Astrocyte (in vitro differentiated cells and primary cell): ENCODE measurements at regions not wholly inside any gene's neighbourhood (a gene's known extent, or its start where the extent isn't known, plus 50 kb on each side); places are given as distances from the start of the nearest gene placed in this dataset.
A peak's percentile ranks its signal among the peaks of the same experiment; 100 is the strongest.

Experiments
- DNase-seq: peaks from one replicate; pipeline ENCODE4 v3.0.0-alpha.2; 2010; ENCODE audit warnings: low read depth
- FAIRE-seq: peaks from 2 replicates; lab custom pipeline; 2011; peaks lifted over from hg19 to GRCh38; lab: Jason Lieb, UNC
- H2AFZ ChIP-seq: 2 replicates; pipeline ENCODE4 v1.6.0; 2012; ENCODE audit warnings: low read depth, low read length, inconsistent platforms
- H3K27ac ChIP-seq: 2 replicates; pipeline ENCODE4 v1.5.1; 2011; ENCODE audit warnings: low read depth, low read length, inconsistent platforms
- H3K27me3 ChIP-seq: 2 replicates; pipeline ENCODE4 v1.6.0; 2011; ENCODE audit warnings: low read length, inconsistent platforms; ENCODE audit not compliant: insufficient read depth
- H3K36me3 ChIP-seq: 2 replicates; pipeline ENCODE4 v1.5.1; 2011; ENCODE audit warnings: low read length, inconsistent platforms; ENCODE audit not compliant: insufficient read depth
- H3K4me1 ChIP-seq: 2 replicates; pipeline ENCODE4 v1.5.1; 2011; ENCODE audit warnings: low read length, inconsistent platforms; ENCODE audit not compliant: insufficient read depth
- H3K4me2 ChIP-seq: 2 replicates; pipeline ENCODE4 v1.6.0; 2012; ENCODE audit warnings: low read length, inconsistent platforms
- H3K4me3 ChIP-seq: 2 replicates; pipeline ENCODE4 v1.5.1; 2011; ENCODE audit warnings: low read depth, mild to moderate bottlenecking, low read length, inconsistent platforms; ENCODE audit not compliant: insufficient read depth
- H3K79me2 ChIP-seq: 2 replicates; pipeline ENCODE4 v1.6.0; 2012; ENCODE audit warnings: mild to moderate bottlenecking, low read length, inconsistent platforms; ENCODE audit not compliant: insufficient read depth
- H3K9ac ChIP-seq: 2 replicates; pipeline ENCODE4 v1.6.0; 2012; ENCODE audit warnings: mild to moderate bottlenecking, low read length, inconsistent platforms
- H3K9me3 ChIP-seq: 2 replicates; pipeline ENCODE4 v1.5.1; 2012; ENCODE audit warnings: low read depth, mild to moderate bottlenecking, low read length, inconsistent platforms; ENCODE audit not compliant: insufficient read depth
- H4K20me1 ChIP-seq: 2 replicates; pipeline ENCODE4 v1.6.0; 2012; ENCODE audit warnings: low read length, inconsistent platforms; ENCODE audit not compliant: insufficient read depth
- H3K27ac Mint-ChIP-seq: one replicate; pipeline ENCODE4 v1.8.0; 2021; ENCODE audit warnings: mild to moderate bottlenecking, mixed read lengths; ENCODE audit not compliant: unreplicated experiment
- H3K27me3 Mint-ChIP-seq: one replicate; pipeline ENCODE4 v1.8.0; 2021; ENCODE audit warnings: low read depth, mixed read lengths; ENCODE audit not compliant: unreplicated experiment
- H3K36me3 Mint-ChIP-seq: one replicate; pipeline ENCODE4 v1.8.0; 2021; ENCODE audit warnings: low read depth, mixed read lengths; ENCODE audit not compliant: unreplicated experiment
- H3K4me1 Mint-ChIP-seq: one replicate; pipeline ENCODE4 v1.8.0; 2021; ENCODE audit warnings: low read depth, mixed read lengths; ENCODE audit not compliant: unreplicated experiment
- H3K4me3 Mint-ChIP-seq: one replicate; pipeline ENCODE4 v1.8.0; 2021; ENCODE audit warnings: mild to moderate bottlenecking, moderate library complexity, mixed read lengths; ENCODE audit not compliant: unreplicated experiment
- H3K9me3 Mint-ChIP-seq: one replicate; pipeline ENCODE4 v1.8.0; 2021; ENCODE audit warnings: mild to moderate bottlenecking, mixed read lengths; ENCODE audit not compliant: unreplicated experiment
- EZH2 ChIP-seq: IDR thresholded peaks from 2 replicates; pipeline ENCODE4 v1.6.1; 2012; ENCODE audit warnings: mild to moderate bottlenecking, low read length, inconsistent platforms; ENCODE audit not compliant: insufficient read depth
- TF ChIP-seq, protein P1 (sequence below): IDR thresholded peaks from 2 replicates; pipeline ENCODE4 v1.5.1; 2011; ENCODE audit warnings: low read depth, mild to moderate bottlenecking, inconsistent platforms, low read length, moderate library complexity; ENCODE audit not compliant: insufficient read depth

DNA sequence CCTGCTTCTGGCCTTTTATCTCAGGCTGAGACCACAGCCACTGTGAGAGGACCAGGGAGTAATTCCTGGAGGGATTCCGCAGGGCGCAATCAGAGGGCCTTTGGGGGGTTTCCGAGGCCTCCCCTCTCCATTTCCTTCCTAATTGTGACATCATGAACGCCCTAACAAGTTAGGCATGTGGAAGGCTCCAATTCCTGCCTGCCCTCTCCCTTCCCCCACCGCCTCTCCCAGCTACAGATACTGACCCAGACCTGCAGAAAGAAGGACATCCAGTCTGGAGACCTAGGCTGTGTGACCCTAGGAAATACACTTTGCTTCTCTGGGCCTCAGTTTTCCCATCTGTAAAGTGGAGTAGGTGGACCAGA is 637.9 kb downstream of the MED13L start:
- H4K20me1 ChIP-seq = no peaks in the 10 kb centered on the region

DNA sequence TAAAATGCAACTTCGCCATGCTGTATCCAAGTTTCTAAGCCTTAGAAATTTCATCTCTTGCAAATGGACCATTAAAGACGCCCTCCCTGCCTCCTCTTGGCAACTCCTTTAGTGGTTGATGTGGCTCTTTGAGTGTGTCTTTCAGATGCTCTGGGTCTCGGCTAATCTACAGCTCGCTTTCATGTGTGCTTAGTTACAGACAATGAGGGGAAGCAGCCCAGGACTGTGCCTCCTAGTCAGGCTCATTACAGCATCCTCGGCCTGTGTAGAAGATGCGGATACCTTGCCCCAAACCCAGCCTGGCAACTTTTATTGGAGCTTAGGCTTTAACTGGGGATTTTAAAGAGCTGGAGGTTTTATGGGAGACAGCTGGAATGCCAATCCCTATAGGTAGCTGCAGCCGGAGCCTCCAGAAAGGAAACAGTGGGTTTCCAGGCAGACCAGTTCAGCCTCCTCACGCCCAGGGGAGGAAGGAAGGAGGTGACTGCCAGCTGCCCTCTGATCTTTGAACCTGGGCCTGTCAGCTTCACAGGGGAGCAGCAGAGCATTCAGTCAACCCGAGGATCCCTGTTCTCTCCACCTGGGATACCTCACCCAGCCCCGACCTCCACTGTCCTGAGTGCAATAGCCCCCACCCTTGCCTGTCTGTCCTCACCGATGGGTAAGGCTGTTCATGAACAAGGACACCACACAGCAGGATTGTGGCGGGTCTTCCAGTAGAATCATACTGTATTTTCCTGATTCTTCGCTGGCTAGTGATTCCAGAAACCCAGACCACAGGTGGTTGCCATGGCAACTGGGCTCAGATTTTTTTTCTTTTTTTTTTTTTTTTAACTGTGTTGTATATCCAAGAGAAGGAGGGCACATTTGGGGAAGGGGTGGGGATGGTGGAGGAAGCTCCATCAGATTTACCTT is 638.5 kb downstream of the MED13L start:
- FAIRE-seq (no peak), DNase-seq (no peak)
- Histone ChIP-seq H4K20me1 (no peaks in the 10 kb centered on the region), H3K27me3 (no peaks in the 10 kb centered on the region), H3K9ac (no peak overlapping the region), H2AFZ (no peak overlapping the region), H3K4me1 (peaks cover 5% of the 10 kb centered on the region), H3K79me2 (no peaks in the 10 kb centered on the region), H3K4me2 (no peak overlapping the region), H3K27ac (no peak overlapping the region), H3K36me3 (no peaks in the 10 kb centered on the region), H3K4me3 (no peak overlapping the region), H3K9me3 (no peaks in the 10 kb centered on the region)
- Mint-ChIP-seq H3K4me3 (no peak overlapping the region), H3K36me3 (no peaks in the 10 kb centered on the region), H3K27ac (peak overlapping the region; percentile 75), H3K4me1 (peaks cover 19% of the 10 kb centered on the region), H3K9me3 (no peaks in the 10 kb centered on the region), H3K27me3 (peaks cover 1% of the 10 kb centered on the region)
- TF ChIP-seq, protein P1, sequence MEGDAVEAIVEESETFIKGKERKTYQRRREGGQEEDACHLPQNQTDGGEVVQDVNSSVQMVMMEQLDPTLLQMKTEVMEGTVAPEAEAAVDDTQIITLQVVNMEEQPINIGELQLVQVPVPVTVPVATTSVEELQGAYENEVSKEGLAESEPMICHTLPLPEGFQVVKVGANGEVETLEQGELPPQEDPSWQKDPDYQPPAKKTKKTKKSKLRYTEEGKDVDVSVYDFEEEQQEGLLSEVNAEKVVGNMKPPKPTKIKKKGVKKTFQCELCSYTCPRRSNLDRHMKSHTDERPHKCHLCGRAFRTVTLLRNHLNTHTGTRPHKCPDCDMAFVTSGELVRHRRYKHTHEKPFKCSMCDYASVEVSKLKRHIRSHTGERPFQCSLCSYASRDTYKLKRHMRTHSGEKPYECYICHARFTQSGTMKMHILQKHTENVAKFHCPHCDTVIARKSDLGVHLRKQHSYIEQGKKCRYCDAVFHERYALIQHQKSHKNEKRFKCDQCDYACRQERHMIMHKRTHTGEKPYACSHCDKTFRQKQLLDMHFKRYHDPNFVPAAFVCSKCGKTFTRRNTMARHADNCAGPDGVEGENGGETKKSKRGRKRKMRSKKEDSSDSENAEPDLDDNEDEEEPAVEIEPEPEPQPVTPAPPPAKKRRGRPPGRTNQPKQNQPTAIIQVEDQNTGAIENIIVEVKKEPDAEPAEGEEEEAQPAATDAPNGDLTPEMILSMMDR = no peak
- TF ChIP-seq EZH2 = no peak

More for the DNA sequence above, 637.9 kb downstream of the MED13L start:
- Histone ChIP-seq H2AFZ (no peak overlapping the region), H3K27me3 (no peaks in the 10 kb centered on the region), H3K4me2 (no peak overlapping the region), H3K36me3 (no peaks in the 10 kb centered on the region), H3K9ac (no peak overlapping the region), H3K79me2 (no peaks in the 10 kb centered on the region), H3K9me3 (no peaks in the 10 kb centered on the region), H3K4me3 (no peak overlapping the region), H3K4me1 (peaks cover 5% of the 10 kb centered on the region), H3K27ac (no peak overlapping the region)
- H3K4me3 Mint-ChIP-seq = no peak overlapping the region
- TF ChIP-seq, protein P1 = no peak
- no peak for TF ChIP-seq EZH2
- H3K9me3 Mint-ChIP-seq = no peaks in the 10 kb centered on the region
- no peak for FAIRE-seq
- DNase-seq = no peak
- H3K27me3 Mint-ChIP-seq = no peaks in the 10 kb centered on the region
- H3K36me3 Mint-ChIP-seq = no peaks in the 10 kb centered on the region
- H3K27ac Mint-ChIP-seq = peak overlapping the region; percentile 92
- peaks cover 19% of the 10 kb centered on the region for H3K4me1 Mint-ChIP-seq

DNA sequence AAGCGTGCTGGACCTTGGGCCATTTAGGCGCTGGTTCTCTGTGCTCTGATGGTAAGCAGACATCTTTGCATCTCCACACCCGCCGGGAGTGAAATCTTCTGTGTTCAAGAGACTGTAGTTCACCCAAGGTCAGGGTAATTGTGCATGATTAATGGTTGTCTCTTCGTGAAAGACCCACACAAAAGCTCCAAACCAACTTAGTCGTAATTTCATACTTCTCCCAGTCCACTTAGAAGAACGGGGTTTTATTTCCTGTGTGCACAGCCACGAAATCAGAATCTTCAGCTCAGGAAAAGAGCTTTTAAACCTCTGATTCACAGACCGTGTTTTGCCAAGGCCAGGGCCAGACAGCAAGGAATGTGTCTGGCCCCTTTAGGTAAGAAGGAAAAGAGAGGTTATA is 640.9 kb downstream of the MED13L start:
- H3K27me3 Mint-ChIP-seq = peaks cover 3% of the 10 kb centered on the region
- H3K4me1 ChIP-seq = peaks cover 5% of the 10 kb centered on the region
- H3K36me3 ChIP-seq = no peaks in the 10 kb centered on the region
- H3K79me2 ChIP-seq = no peaks in the 10 kb centered on the region
- no peaks in the 10 kb centered on the region for H3K27me3 ChIP-seq
- no peak overlapping the region for H3K4me3 Mint-ChIP-seq
- H3K36me3 Mint-ChIP-seq = no peaks in the 10 kb centered on the region
- FAIRE-seq (no peak), DNase-seq (peak; percentile 58)
- no peaks in the 10 kb centered on the region for H3K9me3 Mint-ChIP-seq
- H2AFZ ChIP-seq = peak overlapping the region; percentile 32
- H3K9ac ChIP-seq = no peak overlapping the region
- no peak overlapping the region for H3K27ac ChIP-seq
- no peaks in the 10 kb centered on the region for H4K20me1 ChIP-seq
- peak overlapping the region; percentile 23 for H3K4me2 ChIP-seq
- peaks cover 16% of the 10 kb centered on the region for H3K4me1 Mint-ChIP-seq
- TF ChIP-seq, protein P1 = no peak
- no peak for TF ChIP-seq EZH2
- no peak overlapping the region for H3K27ac Mint-ChIP-seq
- H3K9me3 ChIP-seq = no peaks in the 10 kb centered on the region
- H3K4me3 ChIP-seq = no peak overlapping the region
